NCI-H1092 treated with DMSO at 0.1 percent for 48 hours (cell line): ENCODE measurements at regions not wholly inside any gene's neighbourhood (a gene's known extent, or its start where the extent isn't known, plus 50 kb on each side); places are given as distances from the start of the nearest gene placed in this dataset.
"Not testable (repeated sequence)": the region's sequence is repeated elsewhere in the genome, so short reads cannot be mapped to it uniquely, and the experiment has no call there.

ENCODE experiments used
- DNase-seq: peaks from one replicate; lab custom pipeline; 2025; lab: John Stamatoyannopoulos, UW

DNA sequence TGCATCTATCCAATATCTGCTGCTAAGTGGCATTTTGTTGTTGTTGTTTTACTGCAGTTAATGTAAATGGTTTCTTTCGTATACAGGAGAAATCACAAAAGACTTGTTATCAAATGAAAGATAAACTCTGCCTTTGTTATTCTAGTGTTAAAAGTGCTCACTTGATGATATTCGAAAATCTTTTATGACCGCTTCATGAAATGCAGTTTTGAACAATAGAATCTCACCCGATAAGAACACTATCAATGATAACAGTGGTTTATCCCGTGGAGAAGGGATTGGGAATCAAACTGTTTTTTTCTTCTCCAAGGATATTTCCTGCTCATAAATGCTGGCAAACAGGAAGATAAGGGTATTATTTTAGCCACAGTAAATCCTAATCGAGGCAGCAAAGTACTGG is 1366.3 kb downstream of the OLFM4 start:
- DNase-seq: no peak

- DNase-seq: no peak
Measured at GRCh38 chr13:54402495-54402894, 1373.9 kb downstream of the OLFM4 start.

DNA sequence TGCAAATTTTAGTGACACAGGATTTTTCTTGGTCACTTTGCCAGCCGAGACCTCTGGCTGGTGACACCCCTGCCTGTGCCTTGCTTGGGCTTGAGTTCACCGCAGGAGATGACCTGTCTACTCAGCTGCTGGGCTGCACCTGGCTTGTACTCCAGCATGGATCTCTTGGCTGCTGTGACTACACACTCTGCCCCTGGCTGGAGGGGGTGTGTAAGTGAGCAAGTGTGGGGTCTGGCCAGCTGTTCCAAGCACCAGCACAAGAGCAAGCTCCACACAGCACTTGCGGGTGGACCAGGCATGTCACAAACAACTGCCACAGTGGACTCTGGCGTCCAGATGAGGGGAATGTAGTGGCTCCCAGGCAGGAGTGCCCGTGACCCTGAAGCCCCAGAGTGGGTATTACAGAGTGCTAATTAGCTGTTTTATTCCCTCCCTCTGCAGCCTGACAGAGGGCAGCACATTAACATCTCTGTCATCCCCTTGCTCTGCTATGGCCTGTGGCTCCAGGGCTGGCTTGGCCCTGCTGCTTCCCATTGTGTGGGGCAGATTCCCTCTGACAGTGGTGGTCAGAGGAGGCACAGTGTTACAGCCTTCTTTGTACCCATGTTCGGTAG is 1387.2 kb downstream of the OLFM4 start:
- DNase-seq: no peak

DNA sequence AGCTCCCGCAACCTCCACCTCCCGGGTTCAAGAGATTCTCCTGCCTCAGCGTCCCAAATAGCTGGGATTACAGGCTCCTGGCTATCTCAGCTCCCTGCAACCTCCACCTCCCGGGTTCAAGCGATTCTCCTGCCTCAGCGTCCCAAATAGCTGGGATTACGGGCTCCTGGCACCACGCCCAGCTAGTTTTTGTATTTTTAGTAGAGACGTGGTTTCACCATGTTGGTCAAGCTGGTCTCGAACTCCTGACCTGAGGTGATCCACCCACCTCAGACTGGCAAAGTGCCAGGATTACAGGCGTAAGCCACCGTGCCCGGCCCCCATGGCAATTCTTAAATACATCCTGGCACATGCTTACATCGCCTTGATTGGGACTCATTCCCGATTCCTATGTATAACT is 1394.3 kb downstream of the OLFM4 start:
- DNase-seq: not testable (repeated sequence)

DNA sequence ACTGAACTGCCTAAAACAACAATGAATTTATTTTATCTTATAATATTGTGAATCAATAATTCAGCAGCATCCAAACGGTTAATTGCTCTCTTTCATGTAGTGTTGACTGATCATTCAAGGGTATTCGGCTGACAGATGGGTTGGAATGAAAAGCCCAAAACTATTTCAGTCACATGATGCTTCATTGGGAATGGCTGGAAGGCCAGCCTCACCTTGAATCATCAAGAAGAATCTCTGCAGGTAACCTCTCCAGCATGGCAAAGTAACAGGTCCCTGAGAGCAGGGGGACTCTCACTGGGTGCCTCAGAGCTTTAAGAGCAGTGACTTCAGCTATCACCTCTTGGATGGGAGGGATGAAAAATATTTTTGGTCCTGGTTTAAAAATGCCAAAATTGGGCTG is 1395.7 kb downstream of the OLFM4 start:
- DNase-seq: no peak

DNA sequence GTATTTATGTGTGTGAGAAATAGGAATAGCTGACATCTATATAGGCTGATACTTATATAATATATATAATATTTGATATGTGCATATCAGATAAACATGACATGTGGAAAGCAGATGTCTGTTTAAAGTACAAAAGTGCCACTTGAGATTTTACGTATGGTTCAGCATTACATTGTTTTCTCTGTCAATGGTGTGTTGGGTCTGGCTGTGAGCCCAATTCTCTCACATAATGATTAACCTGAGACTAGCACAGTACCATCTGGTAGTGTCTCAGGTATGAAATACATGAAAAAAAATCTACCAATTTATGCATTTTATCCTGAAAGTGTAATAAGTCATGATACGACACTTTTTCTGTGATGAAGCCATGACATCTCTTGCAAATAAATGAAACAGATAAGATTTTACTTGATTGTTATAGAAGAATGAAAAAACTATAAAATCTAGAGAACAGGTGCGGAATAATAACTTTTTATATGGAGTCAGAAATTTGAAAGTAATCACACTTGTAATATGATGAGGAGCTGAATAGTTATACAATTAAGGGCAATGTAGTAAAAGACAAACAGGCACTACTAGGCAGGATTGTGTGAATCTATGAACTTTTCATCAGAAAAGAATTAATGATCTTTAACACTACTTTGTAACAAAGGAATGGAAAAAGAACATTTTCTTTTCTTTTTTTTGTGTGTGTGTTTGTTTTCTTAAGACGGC is 1405.0 kb downstream of the OLFM4 start:
- peak; percentile 79 for DNase-seq

DNA sequence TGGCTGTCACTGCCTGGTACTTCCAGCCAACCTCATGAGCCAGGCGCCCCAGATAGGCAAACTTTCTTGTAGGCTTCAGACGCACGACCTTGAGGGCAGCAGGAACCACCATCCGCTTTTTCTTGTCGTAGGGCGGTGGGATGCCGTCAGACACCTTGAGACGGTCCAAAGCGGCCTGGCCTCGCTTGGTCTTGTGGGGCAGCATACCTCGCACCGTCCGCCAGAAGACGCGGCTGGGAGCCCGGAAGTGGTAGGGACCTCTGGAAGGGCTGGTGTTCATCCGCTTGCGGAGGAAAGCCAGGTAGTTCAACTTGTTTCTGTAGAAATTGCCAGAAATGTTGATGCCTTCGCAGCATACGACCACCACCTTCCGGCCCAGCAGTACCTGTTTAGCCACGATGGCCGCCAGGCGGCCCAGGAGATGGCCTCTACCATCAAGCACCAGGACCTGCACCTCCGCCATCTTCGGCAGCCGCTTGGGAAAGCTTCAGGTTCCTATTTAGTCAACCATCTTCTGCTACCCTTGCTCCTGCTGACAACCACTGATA is 1412.3 kb downstream of the OLFM4 start:
- not testable (repeated sequence) for DNase-seq

- no peak for DNase-seq
Measured at GRCh38 chr13:54445453-54445852, 1416.8 kb downstream of the OLFM4 start.

DNA sequence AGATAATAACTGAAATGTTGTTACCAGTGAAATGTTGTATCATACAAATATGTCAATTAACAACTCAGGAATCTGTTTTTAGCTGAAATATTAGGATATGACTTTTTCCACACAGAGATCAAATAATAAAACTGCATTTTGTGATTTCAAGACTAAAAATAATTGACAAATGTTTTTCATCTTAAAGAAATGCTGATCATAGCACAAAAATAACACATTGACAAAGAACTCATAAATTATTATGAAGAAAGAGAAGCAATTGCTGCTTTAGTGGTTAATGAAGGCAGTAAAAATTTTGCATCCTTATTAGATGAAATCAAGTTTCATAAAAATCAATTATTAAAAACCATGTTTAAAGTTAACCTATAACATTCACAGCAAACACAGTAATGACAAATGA is 1417.3 kb downstream of the OLFM4 start:
- no peak for DNase-seq

- no peak for DNase-seq
Measured at GRCh38 chr13:54449922-54450321, 1421.3 kb downstream of the OLFM4 start.

DNA sequence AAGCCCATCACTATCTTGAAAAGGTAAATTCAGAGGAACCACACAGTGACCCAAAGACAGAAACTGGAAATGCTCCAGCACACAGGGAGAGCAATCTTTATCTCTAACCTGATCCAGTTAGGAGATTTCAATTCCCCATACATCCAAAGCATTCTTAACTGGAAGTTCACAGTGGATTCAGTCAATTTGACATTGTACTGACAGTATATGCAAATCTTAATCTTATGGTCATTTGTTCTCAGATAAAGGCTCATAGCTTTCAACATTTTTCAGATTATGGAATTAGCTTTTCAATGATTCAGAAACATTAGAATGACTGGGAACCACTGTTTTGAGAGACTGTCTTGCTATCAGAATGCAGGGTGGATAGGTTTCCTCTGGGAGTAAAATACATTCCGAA is 1455.6 kb downstream of the OLFM4 start:
- DNase-seq: no peak

DNA sequence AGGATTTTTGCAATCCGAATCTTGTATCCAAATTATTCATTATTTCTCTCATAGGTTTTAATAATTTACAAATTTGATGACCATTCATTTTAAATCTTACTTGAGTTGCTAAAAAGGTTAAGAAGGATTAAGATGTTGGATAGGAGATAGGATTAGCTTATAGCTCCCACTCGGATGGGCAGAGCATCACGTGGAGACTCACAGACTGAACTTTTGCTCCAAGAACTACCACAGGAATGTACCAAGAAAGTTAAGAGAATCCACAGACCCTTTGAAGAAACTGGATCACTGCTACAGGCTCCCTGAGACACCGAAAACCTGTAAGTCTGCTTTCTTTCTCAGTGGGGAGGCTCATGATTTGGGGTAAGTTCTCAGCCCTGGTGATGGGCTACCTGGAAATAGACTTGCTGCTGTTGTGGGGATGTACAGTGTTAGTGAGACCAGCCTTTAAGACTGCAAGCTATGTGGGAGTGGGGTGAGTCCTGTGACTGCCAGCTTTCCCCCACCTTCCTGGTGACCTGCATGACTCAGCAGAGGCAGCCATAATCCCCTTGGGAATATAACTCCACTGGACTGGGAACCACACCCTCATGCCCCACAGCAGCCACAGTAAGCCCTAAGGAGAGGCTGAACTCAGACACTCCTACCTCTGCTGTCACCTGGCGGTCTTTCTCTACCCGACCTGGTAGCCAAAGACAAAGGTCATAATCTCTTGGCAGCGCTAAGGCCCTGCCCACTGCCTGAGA is 1458.0 kb downstream of the OLFM4 start:
- no peak for DNase-seq

DNA sequence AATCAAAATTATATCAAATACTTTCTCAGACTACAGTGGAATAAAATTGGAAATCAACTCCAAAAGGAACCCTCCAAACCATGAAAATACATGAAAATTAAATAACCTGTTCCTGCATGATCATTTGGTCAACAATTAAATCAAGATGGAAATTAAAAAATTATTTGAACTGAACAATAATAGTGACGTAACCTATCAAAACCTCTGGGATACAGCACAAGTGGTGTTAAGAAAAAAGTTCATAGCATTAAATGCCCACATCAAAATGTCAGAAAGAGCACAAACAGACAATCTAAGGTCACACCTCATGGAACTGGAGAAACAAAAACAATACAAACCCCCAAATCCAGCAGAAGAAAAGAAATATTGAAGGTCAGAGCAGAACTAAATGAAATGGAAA is 1460.7 kb downstream of the OLFM4 start:
- no peak for DNase-seq

DNA sequence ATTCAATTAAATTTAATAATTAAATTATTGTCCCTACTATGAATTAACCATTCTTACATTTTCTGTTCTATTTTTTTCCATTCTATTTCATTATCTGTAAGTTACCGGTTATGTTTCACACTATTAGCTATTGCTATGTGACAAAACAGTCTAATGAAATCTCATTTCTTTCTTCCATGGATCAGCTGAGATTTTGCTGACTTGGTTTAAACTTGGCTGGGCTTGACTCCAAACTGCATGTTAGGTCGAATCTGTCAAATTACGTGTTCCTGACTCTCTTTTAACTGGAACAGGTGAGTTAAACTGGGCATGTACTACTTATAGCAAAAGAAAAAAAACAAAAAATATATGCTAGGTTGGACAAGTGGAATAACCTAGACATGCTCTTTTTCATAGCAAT is 1464.4 kb downstream of the OLFM4 start:
- no peak for DNase-seq

GRCh38 chr13:54511366-54511765 is 1482.8 kb downstream of the OLFM4 start:
- no peak for DNase-seq

GRCh38 chr13:54513254-54513653 is 1484.6 kb downstream of the OLFM4 start:
- DNase-seq: no peak

GRCh38 chr13:54536112-54536511 is 1507.5 kb downstream of the OLFM4 start:
- DNase-seq: peak; percentile 3

DNA sequence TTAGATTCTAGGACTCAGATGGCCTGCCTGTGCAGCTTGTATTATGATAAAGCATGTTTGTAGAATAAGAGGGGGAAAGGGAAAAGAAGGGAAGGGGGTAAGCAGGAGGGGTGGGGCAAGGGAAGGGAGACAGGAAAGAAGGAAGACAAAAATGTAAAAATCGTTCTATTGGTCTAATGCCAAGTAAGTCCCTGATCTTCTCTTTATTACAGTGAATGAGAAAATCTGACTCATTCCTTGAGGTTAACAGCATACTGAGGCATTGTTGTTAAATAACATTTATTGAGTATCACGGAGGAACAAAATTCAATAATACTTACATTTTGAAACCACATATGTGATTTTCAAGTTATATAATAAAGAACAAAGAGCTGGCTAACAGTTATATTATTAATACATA is 1534.7 kb downstream of the OLFM4 start:
- DNase-seq: no peak

- not testable (repeated sequence) for DNase-seq
Measured at GRCh38 chr13:54572037-54572436, 1543.4 kb downstream of the OLFM4 start.

GRCh38 chr13:54573186-54573585 is 1544.6 kb downstream of the OLFM4 start:
- no peak for DNase-seq

DNA sequence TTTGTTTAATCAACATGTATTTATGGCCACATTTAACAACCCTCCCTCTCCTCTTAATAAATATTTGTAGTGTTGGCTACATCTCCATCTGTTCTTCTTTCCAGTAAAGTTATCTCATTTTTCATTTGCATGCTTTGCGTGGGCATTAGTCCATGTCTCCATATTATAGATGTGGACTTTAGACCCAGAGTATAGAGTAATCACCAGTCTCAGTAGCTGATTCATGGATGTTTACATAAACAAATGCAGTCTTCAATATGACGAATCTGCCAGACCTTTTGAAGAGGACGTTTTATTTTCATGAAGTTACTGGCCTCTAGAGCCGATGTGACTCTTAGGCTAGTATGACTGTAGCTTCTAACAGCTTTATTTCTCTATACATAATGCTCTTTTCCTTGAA is 1546.2 kb downstream of the OLFM4 start:
- DNase-seq: no peak

DNA sequence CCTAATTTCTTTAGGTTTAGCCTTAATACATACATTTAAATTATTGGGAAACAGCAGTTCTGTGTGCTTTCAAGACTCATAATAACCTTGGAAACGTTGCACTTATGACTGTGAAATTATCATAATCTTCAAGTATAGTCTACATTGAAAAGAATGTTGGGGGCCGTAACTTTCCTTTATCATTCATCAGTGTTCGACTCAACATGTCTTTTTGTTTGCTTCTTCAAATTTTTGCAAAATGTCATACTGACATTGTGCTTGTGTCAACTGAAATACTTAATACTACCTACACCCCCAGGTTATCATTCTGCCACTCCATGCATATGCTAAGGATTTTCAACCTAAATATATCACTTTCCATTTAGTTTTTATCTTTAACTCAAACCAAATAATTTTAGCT is 1562.9 kb downstream of the OLFM4 start:
- no peak for DNase-seq

- DNase-seq: no peak
Measured at GRCh38 chr13:54592201-54592600, 1563.6 kb downstream of the OLFM4 start.
